CD4-positive, alpha-beta T cell treated with Interleukin-17A for 4 hours (primary cell): ENCODE measurements at regions not wholly inside any gene's neighbourhood (a gene's known extent, or its start where the extent isn't known, plus 50 kb on each side); places are given as distances from the start of the nearest gene placed in this dataset.

Source experiments
- DNase-seq: peaks from one replicate; pipeline ENCODE4 v3.0.0-alpha.2; 2020; ENCODE audit warnings: mixed read lengths

- peak; percentile 92 for DNase-seq
Observed at GRCh38 chr1:181142096-181142958, 53.8 kb downstream of the IER5 start.

DNA sequence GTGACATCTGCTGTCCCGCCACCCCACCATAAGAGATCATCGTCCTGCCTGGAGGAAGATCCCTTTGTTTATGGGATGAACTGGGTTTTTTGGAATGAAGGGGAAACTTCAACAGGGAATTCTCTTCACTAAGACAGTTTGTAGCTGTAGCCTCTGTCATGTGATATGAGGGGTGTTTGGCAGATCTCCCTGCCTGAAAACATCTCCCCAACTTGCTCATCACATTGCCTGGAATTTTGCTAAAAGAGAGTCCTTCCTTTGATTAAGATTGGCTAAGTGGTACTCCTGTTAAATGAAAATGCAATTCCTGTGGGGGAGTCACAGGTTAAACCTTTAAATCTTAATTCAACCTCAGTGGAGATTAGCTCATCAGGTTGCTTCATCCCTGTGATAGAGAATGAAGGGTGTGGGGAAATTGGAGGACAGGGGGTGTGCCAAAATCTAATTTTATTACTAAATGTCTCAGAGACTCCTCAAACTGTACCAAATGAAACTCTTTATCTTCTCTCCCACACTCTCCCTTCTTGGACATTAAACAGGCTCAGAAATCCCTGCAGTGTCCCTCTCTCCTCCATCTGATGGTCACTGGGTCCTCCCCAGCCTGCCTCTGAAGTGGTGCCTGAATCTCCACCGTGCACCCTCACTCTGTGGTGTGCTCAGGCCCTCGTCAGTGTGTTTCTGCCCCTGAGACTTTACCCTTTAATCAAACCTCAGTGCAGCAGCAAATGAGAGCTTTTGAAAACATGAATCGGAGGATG lies 54.8 kb downstream of the IER5 start:
- no peak for DNase-seq

DNA sequence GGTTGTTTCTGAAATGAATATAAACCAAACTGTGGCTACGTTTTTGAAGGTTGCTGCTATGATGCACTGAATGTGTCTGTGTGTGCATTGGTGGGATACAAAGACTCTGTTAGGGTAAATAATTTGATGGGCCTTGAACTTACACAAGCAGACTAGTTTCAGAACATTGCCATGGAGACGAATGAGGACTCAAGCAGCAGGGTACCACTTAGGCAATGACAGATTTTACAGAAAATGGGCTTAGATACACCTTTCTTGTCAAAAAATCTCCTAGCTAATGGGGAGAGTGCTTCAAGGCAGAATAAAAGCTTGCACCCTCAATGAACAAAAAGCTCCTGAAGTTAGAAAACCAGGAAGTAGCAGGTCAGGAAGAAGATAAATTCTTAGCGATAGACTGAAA lies 55.7 kb downstream of the IER5 start:
- no peak for DNase-seq

DNA sequence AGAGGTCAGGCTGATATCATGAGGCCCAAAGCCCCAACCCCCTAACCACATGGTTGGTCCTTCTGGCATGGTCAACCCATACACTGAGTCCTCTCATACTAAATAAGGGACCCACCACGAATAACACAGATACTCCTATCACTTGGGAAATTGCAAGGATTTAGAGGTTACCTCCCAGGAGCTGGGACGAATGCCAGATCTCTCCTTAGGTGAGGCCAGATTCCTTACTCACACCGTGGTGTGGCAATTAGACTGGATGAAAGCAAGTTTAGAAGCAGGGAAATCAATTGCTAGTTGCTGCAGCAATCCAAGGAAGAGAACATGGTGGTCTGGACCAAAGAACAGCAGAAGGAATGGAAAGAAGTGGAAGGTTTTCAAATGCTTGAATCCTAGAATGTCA lies 60.1 kb downstream of the IER5 start:
- DNase-seq = no peak

GRCh38 chr1:181149326-181150125 lies 61.0 kb downstream of the IER5 start:
- peak; percentile 79 for DNase-seq

- no peak for DNase-seq
Observed at GRCh38 chr1:181150273-181150672, 61.8 kb downstream of the IER5 start.

DNA sequence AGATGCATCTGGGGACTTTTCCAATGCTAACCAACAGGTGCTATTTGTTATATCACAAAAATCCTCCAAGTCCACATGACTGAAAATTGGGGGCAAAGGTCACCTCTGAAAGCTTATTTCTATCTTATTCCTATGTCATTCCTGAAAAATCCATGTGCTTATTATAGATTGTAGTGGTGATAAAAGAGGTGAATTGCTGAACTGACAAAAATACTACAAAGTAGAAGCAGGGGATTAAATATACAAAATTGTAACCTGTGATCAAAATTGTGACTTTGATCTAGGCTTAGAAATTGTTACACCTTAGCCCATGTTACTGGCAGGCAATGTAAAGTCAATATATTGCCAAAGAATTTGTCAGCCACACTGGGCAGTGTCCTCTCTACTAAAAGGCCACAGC lies 62.3 kb downstream of the IER5 start:
- no peak for DNase-seq

DNA sequence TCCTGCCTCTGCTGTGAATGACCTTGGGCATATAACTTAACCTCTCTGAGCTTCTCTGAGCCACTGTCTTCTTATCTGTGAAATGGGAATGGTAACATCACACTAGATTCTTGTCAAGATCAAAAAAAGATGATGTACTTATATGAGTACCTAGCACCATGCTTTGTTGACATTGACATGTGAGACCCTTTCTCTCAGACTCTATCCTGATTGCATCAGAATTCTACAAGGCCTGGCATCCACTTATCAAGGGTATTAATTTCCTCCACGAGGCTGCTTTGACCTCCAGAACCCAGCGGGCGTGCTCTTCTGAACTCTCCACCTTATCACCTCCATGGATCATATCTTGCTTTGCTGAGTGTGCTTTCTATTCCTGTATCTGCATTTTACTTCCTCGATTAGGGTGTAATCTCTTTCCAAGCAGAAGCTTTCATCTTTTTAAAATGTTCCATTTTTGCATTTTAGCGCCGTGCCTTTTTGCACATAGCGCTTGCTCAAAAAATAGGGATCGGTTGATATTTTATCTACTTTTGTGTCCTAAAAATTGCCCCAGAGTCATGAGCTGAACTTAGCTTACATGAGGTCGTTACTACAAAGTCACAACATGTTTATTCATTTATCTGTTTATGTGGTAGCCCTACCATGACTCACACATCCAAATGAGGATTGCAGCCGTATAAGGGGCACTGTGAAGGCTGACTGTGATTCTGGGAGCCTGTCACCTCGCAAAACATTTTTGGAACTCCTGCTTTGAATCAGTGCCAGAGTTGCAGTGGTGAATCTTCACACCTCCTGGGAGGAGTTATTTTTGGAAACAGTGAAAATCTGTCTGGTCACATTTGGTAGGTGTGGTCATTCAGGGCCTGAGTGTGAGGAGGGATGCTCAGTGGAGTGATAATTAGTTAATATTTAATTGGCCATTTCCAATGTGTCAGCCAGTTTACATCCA lies 63.2 kb downstream of the IER5 start:
- DNase-seq = no peak

- no peak for DNase-seq
Observed at GRCh38 chr1:181152892-181153633, 64.6 kb downstream of the IER5 start.

DNA sequence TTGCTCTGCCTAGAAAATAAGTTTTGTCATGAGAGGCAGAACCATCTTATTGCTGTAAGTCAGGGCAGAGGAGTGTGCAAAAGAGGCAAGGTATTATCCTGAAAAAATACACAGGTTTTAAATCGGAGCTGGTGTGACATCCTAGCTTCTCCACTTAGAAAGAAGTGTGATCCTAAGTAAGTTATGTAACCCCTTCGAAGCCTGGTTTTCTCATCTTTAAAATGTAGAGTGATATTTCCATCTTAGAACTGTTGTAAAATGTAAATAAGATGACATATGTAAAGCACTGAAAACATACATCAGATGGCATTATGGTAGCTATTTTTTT lies 65.1 kb downstream of the IER5 start:
- DNase-seq = no peak

GRCh38 chr1:181155339-181155738 lies 66.8 kb downstream of the IER5 start:
- no peak for DNase-seq

- DNase-seq = peak; percentile 65
Observed at GRCh38 chr1:181159451-181160140, 71.1 kb downstream of the IER5 start.

- no peak for DNase-seq
Observed at GRCh38 chr1:181160322-181160721, 71.8 kb downstream of the IER5 start.

- peak; percentile 17 for DNase-seq
Observed at GRCh38 chr1:181160998-181161870, 72.7 kb downstream of the IER5 start.

- no peak for DNase-seq
Observed at GRCh38 chr1:181163662-181164061, 75.2 kb downstream of the IER5 start.

DNA sequence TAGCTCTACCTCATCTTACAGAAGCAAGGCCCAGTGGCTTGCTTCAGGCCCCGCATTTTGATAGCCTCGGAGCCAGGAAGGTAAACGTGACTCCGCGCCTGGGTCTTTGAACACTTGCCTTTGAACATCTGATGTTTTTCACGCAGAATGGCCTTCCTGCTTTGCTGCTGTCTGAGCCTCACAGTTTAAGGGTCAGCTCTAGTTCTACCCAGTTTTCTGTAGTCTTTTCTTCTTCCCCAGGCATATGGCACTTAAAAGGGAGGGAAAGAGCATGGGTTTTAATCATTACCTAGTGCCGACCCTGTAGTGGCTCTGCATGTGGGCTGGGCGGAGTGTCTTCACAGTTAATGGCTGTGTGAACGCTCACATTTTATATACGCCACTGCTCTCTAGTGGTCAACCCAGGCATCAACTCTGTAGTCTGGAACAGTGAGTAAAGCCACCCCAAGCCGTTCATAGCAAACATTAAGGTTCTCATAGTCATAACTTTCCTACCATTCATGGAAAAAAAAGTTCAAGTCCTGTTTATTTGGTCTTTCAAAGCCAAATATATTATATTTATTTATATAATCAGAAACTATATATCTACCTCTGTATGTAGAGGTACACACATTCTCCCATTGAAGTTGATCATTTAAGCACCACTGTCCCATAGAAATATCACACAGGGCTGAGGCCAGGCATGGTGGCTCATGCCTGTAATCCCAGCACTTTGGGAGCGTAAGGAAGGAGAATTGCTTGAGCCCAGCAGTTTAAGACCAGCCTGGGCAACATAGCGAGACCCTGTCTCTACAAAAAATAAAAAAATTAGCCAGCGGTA lies 78.1 kb downstream of the IER5 start:
- peak; percentile 80 for DNase-seq

- no peak for DNase-seq
Observed at GRCh38 chr1:181169281-181169865, 80.9 kb downstream of the IER5 start.

- no peak for DNase-seq
Observed at GRCh38 chr1:181170194-181170593, 81.7 kb downstream of the IER5 start.

GRCh38 chr1:181172082-181172481 lies 83.6 kb downstream of the IER5 start:
- DNase-seq = no peak
